ENCODE measurements at regions not wholly inside any gene's neighbourhood (a gene's known extent, or its start where the extent isn't known, plus 50 kb on each side); places are given as distances from the start of the nearest gene placed in this dataset.
A peak's percentile ranks its signal among the peaks of the same experiment; 100 is the strongest.

GRCh38 chr20:52747845-52748284, 224.3 kb upstream of the TSHZ2 start:
- no peak for TF ChIP-seq REST (IDR thresholded peaks at IDR 0.05; ENCODE audit: low read depth, low read length)
- TF ChIP-seq CTCF (IDR thresholded peaks at IDR 0.05 in 2 of 3, conservative IDR thresholded peaks at IDR 0.05 in 1 of 3; ENCODE audit: control insufficient read depth in 2 of 3, extremely low read depth in 1 of 3, insufficient read depth in 1 of 3, low read depth in 3 of 3, low read length in 3 of 3): peak; percentile 21 to 48 (median 45); a peak in 4 of 6 replicates
- no peak for TF ChIP-seq MTA3 (IDR thresholded peaks at IDR 0.05; ENCODE audit: borderline replicate concordance, low read length)
- TF ChIP-seq ZNF592 (IDR thresholded peaks at IDR 0.05): no peak
- no peak for TF ChIP-seq MYC (IDR thresholded peaks at IDR 0.05; ENCODE audit: insufficient read depth, insufficient read length, insufficient replicate concordance, low read length, severe bottlenecking)
- no peak for TF ChIP-seq SKIL (IDR thresholded peaks at IDR 0.05; ENCODE audit: low read depth, poor library complexity, severe bottlenecking)
- TF ChIP-seq FOXM1 (IDR thresholded peaks at IDR 0.05; ENCODE audit: low read depth, low read length): no peak
- no peak for TF ChIP-seq JUND (IDR thresholded peaks at IDR 0.05; ENCODE audit: low read depth, low read length)
- no peak for TF ChIP-seq POLR2AphosphoS5 (IDR thresholded peaks at IDR 0.05; ENCODE audit: low read length)
- TF ChIP-seq SMC3 (IDR thresholded peaks at IDR 0.05; ENCODE audit: borderline replicate concordance, low read length): no peak; the same call in 1 of the 2 replicates
- TF ChIP-seq PBX3 (IDR thresholded peaks at IDR 0.05; ENCODE audit: insufficient replicate concordance, low read depth, low read length): no peak

Measured in GM12878 (cell line).